ENCODE measurements at regions not wholly inside any gene's neighbourhood (a gene's known extent, or its start where the extent isn't known, plus 50 kb on each side); places are given as distances from the start of the nearest gene placed in this dataset.

DNA sequence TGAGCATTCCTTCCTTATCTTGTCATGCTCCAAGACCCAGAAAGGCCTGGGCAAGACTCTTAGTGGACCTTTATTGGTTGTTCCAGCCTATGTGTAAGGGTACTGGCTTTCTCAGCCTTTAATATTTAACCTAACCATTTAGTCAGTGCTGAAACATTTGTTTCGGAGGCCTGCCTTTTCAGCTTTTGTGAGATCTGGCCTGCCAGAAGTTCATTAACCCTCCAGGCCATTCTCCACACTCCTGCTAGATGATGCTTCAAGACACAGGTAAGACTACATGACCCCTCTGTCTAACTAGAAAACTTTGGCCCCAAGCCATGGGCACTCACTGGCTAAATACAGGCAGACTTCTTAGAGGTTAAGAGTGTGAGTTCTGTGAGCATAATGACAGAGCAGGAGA, 138.4 kb upstream of the ZP4 start:
- DNase-seq (ENCODE audit: low read depth), result peak; percentile 85
- H3K4me3 ChIP-seq (ENCODE audit: low read depth, low read length), result no peak overlapping the region
- TF ChIP-seq, protein P1, sequence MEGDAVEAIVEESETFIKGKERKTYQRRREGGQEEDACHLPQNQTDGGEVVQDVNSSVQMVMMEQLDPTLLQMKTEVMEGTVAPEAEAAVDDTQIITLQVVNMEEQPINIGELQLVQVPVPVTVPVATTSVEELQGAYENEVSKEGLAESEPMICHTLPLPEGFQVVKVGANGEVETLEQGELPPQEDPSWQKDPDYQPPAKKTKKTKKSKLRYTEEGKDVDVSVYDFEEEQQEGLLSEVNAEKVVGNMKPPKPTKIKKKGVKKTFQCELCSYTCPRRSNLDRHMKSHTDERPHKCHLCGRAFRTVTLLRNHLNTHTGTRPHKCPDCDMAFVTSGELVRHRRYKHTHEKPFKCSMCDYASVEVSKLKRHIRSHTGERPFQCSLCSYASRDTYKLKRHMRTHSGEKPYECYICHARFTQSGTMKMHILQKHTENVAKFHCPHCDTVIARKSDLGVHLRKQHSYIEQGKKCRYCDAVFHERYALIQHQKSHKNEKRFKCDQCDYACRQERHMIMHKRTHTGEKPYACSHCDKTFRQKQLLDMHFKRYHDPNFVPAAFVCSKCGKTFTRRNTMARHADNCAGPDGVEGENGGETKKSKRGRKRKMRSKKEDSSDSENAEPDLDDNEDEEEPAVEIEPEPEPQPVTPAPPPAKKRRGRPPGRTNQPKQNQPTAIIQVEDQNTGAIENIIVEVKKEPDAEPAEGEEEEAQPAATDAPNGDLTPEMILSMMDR (conservative IDR thresholded peaks at IDR 0.05; ENCODE audit: low read depth, low read length), result no peak

DNA sequence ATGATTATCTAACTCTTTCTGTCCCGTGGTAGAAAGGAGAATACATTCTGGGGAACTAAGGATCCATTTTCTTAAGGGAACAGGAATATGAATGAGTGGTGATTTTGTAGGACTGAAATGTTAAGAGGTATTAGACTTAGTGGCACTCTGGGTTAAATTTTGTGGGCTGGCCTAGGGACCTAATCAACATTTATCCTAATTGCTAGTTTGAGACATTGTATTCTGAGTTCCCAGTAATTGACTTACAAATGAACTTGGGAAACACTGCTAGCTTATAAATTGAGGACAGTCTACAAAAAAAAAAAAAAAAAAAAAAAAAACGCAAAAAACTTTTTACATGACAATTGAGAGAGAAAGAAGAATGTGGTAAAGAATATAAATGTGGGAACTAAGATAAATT, 136.6 kb upstream of the ZP4 start:
- no peak for DNase-seq (ENCODE audit: low read depth)
- TF ChIP-seq, protein P1 (conservative IDR thresholded peaks at IDR 0.05; ENCODE audit: low read depth, low read length), result no peak
- no peak overlapping the region for H3K4me3 ChIP-seq (ENCODE audit: low read depth, low read length)

DNA sequence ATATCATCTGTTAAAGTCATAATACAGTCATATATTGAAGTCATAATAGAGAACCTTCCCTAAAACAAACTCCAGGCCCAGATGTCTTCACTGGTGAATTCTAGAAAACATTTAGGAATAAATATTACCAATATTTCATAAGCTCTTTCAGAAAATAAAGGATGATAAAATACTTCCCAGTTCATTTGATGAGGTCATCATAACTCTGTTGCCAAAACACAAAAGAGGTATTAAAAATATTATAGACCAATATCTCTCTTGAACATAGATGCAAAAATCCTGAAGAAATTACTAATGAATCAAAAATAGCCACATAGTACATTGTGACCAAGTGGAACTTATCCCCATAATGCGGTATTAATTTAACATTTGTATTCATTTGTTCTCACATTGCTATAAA, 132.4 kb upstream of the ZP4 start:
- TF ChIP-seq, protein P1 (conservative IDR thresholded peaks at IDR 0.05; ENCODE audit: low read depth, low read length), result no peak
- H3K4me3 ChIP-seq (ENCODE audit: low read depth, low read length), result no peak overlapping the region
- DNase-seq (ENCODE audit: low read depth), result no peak

DNA sequence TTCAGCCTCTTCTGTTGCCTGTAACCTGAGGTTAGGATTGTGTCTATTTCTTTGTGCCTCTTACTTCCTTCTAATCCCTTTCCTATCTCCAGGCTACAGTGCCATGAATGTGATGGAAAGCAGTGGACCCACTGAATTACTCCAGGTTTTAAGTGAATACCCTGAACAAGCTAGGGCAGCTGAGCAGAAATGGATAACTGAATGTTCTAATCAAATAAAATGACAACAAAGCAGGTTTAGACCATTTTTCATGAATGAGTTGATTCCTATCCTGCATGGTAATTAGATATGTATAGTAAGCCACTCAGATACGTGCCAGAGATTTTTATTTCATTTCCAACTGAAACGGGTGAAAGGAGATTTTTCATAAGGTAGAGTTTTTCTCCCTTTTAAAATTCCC, 127.5 kb upstream of the ZP4 start:
- no peak for DNase-seq (ENCODE audit: low read depth)
- H3K4me3 ChIP-seq (ENCODE audit: low read depth, low read length), result no peak overlapping the region
- TF ChIP-seq, protein P1 (conservative IDR thresholded peaks at IDR 0.05; ENCODE audit: low read depth, low read length), result no peak

DNA sequence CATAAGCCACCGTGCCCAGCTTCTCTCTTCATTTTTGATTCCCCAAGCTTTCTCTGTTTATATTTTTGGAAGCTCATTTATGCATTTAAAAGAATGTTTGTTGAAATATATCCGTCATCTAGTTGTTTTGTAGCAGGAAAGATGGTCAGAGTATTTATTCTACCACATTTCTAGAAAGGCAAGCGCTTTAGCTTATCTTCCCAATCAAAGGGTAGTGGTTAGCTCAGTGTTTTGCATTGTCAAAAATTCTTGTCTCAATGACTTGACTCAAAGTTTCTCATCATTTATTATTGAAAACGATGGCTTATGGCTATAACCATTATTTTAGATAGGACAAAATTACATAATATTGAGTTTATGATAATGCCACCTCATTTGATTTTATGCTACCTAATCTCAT, 116.1 kb upstream of the ZP4 start:
- no peak overlapping the region for H3K4me3 ChIP-seq (ENCODE audit: low read depth, low read length)
- TF ChIP-seq, protein P1 (conservative IDR thresholded peaks at IDR 0.05; ENCODE audit: low read depth, low read length), result no peak
- no peak for DNase-seq (ENCODE audit: low read depth)

DNA sequence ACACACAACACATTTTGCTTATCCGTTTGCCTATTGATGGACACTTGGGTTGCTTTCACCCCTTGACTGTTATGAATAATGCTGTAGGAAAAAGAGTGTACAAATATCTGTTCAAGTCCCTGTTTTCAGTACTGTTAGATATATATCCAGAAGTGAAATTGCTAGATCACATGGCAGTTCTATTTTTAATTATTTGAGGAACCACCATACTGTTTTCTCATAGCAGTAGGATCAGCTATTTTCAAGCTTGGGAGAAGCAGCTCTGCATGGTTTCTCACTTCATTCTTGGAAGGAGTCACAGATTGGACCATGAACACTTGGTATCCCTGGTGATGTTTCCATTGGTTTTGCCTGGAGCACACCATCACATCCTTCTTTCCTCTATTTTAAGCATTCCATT, 114.4 kb upstream of the ZP4 start:
- TF ChIP-seq, protein P1 (conservative IDR thresholded peaks at IDR 0.05; ENCODE audit: low read depth, low read length), result no peak
- no peak overlapping the region for H3K4me3 ChIP-seq (ENCODE audit: low read depth, low read length)
- no peak for DNase-seq (ENCODE audit: low read depth)

DNA sequence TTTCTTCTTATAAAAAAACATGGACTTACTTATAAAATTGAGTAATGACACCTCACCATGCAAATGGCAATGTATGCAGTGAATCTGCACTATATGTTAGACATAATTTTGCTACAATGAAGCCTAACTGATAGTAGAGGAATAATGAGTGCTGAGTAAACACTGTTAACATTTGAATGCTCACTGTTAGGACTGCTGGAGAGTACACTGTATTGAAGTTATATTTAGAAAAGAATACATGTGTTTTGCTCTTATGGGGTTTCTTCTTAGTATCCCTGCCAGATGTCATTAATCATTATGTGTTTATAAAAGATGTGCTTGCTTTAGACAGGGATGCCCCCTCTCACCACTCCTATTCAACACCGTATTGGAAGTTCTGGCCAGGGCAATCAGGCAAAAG, 111.1 kb upstream of the ZP4 start:
- no peak for DNase-seq (ENCODE audit: low read depth)
- TF ChIP-seq, protein P1 (conservative IDR thresholded peaks at IDR 0.05; ENCODE audit: low read depth, low read length), result no peak

More for the DNA sequence above, 111.1 kb upstream of the ZP4 start:
- no peak overlapping the region for H3K4me3 ChIP-seq (ENCODE audit: low read depth, low read length)

Measured in epithelial cell of proximal tubule (primary cell).